ENCODE measurements at regions not wholly inside any gene's neighbourhood (a gene's known extent, or its start where the extent isn't known, plus 50 kb on each side); places are given as distances from the start of the nearest gene placed in this dataset.

- no peaks in the 10 kb centered on the region for H3K27me3 ChIP-seq (replicated peaks)
- H3K36me3 ChIP-seq (replicated peaks): no peaks in the 10 kb centered on the region
- no peak overlapping the region for H3K4me3 ChIP-seq (ENCODE audit: low read depth, low read length)
- H3K27ac ChIP-seq: no peak overlapping the region
- TF ChIP-seq CTCF (IDR thresholded peaks at IDR 0.05; ENCODE audit: low read depth, low read length, missing control alignments): no peak
- in situ Hi-C loops (cut with HindIII; ENCODE audit: low pct_ligation_motif_present, low sequenced_read_pairs): no loop called here
- DNase-seq: no peak
These were observed 315.4 kb downstream of the SPATA17 start for GRCh38 chr1:217946511-217946910.

GRCh38 chr1:217948741-217949140, 317.6 kb downstream of the SPATA17 start:
- TF ChIP-seq CTCF (IDR thresholded peaks at IDR 0.05; ENCODE audit: low read depth, low read length, missing control alignments): no peak
- Histone ChIP-seq H3K36me3 (replicated peaks) (no peaks in the 10 kb centered on the region), H3K27ac (no peak overlapping the region), H3K27me3 (replicated peaks) (no peaks in the 10 kb centered on the region), H3K4me3 (ENCODE audit: low read depth, low read length) (no peak overlapping the region)
- DNase-seq: no peak
- in situ Hi-C loops (cut with HindIII; ENCODE audit: low pct_ligation_motif_present, low sequenced_read_pairs): no loop called here

GRCh38 chr1:217953330-217953729, 322.2 kb downstream of the SPATA17 start:
- Histone ChIP-seq H3K27me3 (replicated peaks) (no peaks in the 10 kb centered on the region), H3K27ac (no peak overlapping the region), H3K4me3 (ENCODE audit: low read depth, low read length) (no peak overlapping the region), H3K36me3 (replicated peaks) (no peaks in the 10 kb centered on the region)
- TF ChIP-seq CTCF (IDR thresholded peaks at IDR 0.05; ENCODE audit: low read depth, low read length, missing control alignments): no peak
- in situ Hi-C loops (cut with HindIII; ENCODE audit: low pct_ligation_motif_present, low sequenced_read_pairs): no loop called here
- DNase-seq: no peak

- no peak for TF ChIP-seq CTCF (IDR thresholded peaks at IDR 0.05; ENCODE audit: low read depth, low read length, missing control alignments)
- Histone ChIP-seq H3K27ac (no peak overlapping the region), H3K4me3 (ENCODE audit: low read depth, low read length) (no peak overlapping the region), H3K27me3 (replicated peaks) (no peaks in the 10 kb centered on the region), H3K36me3 (replicated peaks) (no peaks in the 10 kb centered on the region)
- in situ Hi-C loops (cut with HindIII; ENCODE audit: low pct_ligation_motif_present, low sequenced_read_pairs): no loop called here
- no peak for DNase-seq
These were observed 322.8 kb downstream of the SPATA17 start for GRCh38 chr1:217953922-217954321.

- TF ChIP-seq CTCF (IDR thresholded peaks at IDR 0.05; ENCODE audit: low read depth, low read length, missing control alignments): no peak
- Histone ChIP-seq H3K36me3 (replicated peaks) (no peaks in the 10 kb centered on the region), H3K27me3 (replicated peaks) (no peaks in the 10 kb centered on the region), H3K27ac (no peak overlapping the region), H3K4me3 (ENCODE audit: low read depth, low read length) (no peak overlapping the region)
- in situ Hi-C loops (cut with HindIII; ENCODE audit: low pct_ligation_motif_present, low sequenced_read_pairs): no loop called here
- no peak for DNase-seq
These were observed 324.6 kb downstream of the SPATA17 start for GRCh38 chr1:217955723-217956122.

GRCh38 chr1:217965156-217965786, 319.8 kb upstream of the RRP15 start:
- DNase-seq: no peak
- no peak overlapping the region for H3K4me3 ChIP-seq (ENCODE audit: low read depth, low read length)
- no peaks in the 10 kb centered on the region for H3K27me3 ChIP-seq (replicated peaks)
- TF ChIP-seq CTCF (IDR thresholded peaks at IDR 0.05; ENCODE audit: low read depth, low read length, missing control alignments): no peak
- no peaks in the 10 kb centered on the region for H3K36me3 ChIP-seq (replicated peaks)
- H3K27ac ChIP-seq: no peak overlapping the region
- in situ Hi-C loops (cut with HindIII; ENCODE audit: low pct_ligation_motif_present, low sequenced_read_pairs): no loop called here
